ENCODE measurements at regions not wholly inside any gene's neighbourhood (a gene's known extent, or its start where the extent isn't known, plus 50 kb on each side); places are given as distances from the start of the nearest gene placed in this dataset.

DNA sequence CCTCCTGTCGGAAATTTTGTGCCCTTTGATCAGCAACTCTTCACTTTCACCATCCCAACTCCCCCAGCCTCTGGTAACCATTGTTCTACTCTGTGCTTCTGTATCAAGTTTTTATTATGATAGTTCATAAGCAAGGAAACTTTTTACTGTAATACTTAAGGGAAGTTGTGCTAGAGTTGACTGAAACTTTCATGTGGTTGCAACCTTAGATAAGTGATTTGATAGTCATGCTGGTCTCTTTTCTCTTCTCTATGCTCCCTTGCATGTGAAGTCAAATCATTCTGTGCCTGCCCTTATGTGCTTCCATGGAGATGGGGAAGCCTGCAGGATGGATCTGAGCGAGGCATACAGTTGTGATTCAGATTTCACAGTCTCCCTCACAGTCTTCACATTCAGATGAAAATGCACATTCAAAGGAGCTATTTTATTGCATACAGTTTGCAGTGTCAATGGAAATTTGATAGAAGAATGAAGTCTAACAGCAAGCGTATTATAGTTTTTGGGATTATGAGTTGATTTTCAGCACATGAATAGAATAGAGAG is 1428.3 kb upstream of the TENM3 start:
- H3K4me3 Mint-ChIP-seq (ENCODE audit: unreplicated experiment): no peak overlapping the region
- no peak for DNase-seq (ENCODE audit: extremely low spot score, unreplicated experiment)

DNA sequence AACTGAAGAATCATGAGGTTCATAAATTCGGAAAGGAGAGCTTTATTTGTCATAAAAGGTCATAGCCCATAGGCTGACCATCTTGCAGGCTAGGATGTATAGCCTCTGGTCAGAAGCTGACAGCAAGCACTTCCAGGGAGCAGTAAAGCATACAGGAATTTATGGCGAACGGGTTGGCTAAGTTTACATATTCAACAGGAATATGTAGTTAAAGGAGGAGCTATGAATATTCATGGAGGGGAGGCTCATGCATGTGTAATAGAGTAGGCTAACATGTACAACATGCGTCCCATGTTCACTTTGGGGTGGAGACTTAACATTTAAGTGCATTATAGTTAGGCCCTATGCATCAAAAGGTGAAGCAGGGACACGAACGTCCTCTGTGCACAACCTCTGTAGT is 1425.7 kb upstream of the TENM3 start:
- H3K27ac Mint-ChIP-seq (ENCODE audit: unreplicated experiment): no peak overlapping the region
- peaks cover 2% of the 10 kb centered on the region for H3K4me1 Mint-ChIP-seq (ENCODE audit: unreplicated experiment)
- H3K9me3 Mint-ChIP-seq (ENCODE audit: unreplicated experiment): no peaks in the 10 kb centered on the region
- DNase-seq (ENCODE audit: extremely low spot score, unreplicated experiment): no peak
- peaks cover 5% of the 10 kb centered on the region for H3K27me3 Mint-ChIP-seq (ENCODE audit: unreplicated experiment)
- H3K4me3 Mint-ChIP-seq (ENCODE audit: unreplicated experiment): no peak overlapping the region
- H3K36me3 Mint-ChIP-seq (ENCODE audit: unreplicated experiment): no peaks in the 10 kb centered on the region
- TF ChIP-seq, protein P1, sequence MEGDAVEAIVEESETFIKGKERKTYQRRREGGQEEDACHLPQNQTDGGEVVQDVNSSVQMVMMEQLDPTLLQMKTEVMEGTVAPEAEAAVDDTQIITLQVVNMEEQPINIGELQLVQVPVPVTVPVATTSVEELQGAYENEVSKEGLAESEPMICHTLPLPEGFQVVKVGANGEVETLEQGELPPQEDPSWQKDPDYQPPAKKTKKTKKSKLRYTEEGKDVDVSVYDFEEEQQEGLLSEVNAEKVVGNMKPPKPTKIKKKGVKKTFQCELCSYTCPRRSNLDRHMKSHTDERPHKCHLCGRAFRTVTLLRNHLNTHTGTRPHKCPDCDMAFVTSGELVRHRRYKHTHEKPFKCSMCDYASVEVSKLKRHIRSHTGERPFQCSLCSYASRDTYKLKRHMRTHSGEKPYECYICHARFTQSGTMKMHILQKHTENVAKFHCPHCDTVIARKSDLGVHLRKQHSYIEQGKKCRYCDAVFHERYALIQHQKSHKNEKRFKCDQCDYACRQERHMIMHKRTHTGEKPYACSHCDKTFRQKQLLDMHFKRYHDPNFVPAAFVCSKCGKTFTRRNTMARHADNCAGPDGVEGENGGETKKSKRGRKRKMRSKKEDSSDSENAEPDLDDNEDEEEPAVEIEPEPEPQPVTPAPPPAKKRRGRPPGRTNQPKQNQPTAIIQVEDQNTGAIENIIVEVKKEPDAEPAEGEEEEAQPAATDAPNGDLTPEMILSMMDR (IDR thresholded peaks at IDR 0.05): no peak

More for the DNA sequence above, 1428.3 kb upstream of the TENM3 start:
- H3K27me3 Mint-ChIP-seq (ENCODE audit: unreplicated experiment): peaks cover 2% of the 10 kb centered on the region
- H3K4me1 Mint-ChIP-seq (ENCODE audit: unreplicated experiment): peaks cover 18% of the 10 kb centered on the region
- TF ChIP-seq, protein P1 (IDR thresholded peaks at IDR 0.05): no peak
- no peak overlapping the region for H3K27ac Mint-ChIP-seq (ENCODE audit: unreplicated experiment)
- no peaks in the 10 kb centered on the region for H3K36me3 Mint-ChIP-seq (ENCODE audit: unreplicated experiment)
- no peaks in the 10 kb centered on the region for H3K9me3 Mint-ChIP-seq (ENCODE audit: unreplicated experiment)

DNA sequence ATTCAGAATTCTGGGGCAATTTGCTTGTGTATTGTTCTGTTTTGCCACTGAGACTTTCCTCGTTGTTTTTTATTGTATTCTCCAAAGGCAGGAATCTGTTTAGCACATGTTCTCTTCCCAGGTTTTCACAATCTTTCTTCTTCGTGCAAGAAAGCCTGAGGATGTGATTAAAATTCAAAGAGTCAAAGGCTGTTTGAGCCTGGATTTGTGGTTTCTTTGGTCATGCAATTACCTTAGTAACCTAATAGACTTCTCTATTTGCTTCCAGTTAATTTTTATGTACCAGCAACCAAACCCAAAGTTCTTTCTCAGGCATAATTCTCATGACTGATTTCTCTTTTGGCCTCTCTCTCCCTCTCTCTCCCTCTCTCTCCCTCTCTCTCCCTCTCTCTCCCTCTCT is 1420.1 kb upstream of the TENM3 start:
- peaks cover 5% of the 10 kb centered on the region for H3K9me3 Mint-ChIP-seq (ENCODE audit: unreplicated experiment)
- no peak overlapping the region for H3K27ac Mint-ChIP-seq (ENCODE audit: unreplicated experiment)
- H3K36me3 Mint-ChIP-seq (ENCODE audit: unreplicated experiment): no peaks in the 10 kb centered on the region
- H3K27me3 Mint-ChIP-seq (ENCODE audit: unreplicated experiment): peaks cover 3% of the 10 kb centered on the region
- TF ChIP-seq, protein P1 (IDR thresholded peaks at IDR 0.05): no peak
- DNase-seq (ENCODE audit: extremely low spot score, unreplicated experiment): no peak
- H3K4me1 Mint-ChIP-seq (ENCODE audit: unreplicated experiment): peaks cover 11% of the 10 kb centered on the region
- H3K4me3 Mint-ChIP-seq (ENCODE audit: unreplicated experiment): no peak overlapping the region

DNA sequence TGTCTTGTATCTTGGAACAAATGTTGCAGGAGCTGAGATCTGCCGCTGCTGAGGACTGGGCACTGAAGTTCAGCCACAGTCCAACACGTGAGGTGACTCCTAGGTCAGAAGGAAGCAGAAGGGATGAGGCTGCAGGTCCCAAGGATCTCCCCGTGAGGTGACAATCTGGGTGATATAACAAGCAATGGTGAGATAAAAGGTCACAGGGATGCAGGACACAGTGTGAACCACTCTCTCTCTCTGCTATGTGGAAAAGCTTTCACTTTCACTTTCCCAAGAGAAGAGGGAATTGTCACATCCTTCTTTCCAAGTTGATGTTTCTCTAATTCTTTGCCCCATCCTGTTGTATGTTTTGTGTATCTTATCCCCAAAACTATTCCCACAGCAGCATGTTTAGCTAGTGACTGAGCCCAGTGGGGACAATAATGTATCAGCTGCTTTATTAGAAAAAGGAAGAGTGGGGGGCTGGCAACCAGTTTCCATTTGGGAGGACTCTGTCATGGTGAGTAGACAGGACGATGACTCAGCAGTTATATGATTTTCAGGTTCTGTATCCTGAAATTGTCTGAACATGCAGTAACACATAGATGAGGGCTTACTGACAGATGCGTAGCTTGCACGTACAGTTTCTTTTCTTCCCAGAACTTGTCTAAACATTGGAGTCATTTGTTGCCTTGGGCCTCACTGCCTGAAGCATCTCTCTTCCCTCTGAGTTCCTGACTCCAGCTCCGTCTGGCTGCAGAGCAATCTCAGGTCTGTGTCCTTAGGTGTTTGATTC is 1415.8 kb upstream of the TENM3 start:
- no peaks in the 10 kb centered on the region for H3K36me3 Mint-ChIP-seq (ENCODE audit: unreplicated experiment)
- H3K27me3 Mint-ChIP-seq (ENCODE audit: unreplicated experiment): no peaks in the 10 kb centered on the region
- H3K4me3 Mint-ChIP-seq (ENCODE audit: unreplicated experiment): peak overlapping the region; percentile 30
- H3K27ac Mint-ChIP-seq (ENCODE audit: unreplicated experiment): peak overlapping the region; percentile 81
- DNase-seq (ENCODE audit: extremely low spot score, unreplicated experiment): no peak
- peaks cover 11% of the 10 kb centered on the region for H3K4me1 Mint-ChIP-seq (ENCODE audit: unreplicated experiment)
- TF ChIP-seq, protein P1 (IDR thresholded peaks at IDR 0.05): no peak
- H3K9me3 Mint-ChIP-seq (ENCODE audit: unreplicated experiment): peaks cover 5% of the 10 kb centered on the region

DNA sequence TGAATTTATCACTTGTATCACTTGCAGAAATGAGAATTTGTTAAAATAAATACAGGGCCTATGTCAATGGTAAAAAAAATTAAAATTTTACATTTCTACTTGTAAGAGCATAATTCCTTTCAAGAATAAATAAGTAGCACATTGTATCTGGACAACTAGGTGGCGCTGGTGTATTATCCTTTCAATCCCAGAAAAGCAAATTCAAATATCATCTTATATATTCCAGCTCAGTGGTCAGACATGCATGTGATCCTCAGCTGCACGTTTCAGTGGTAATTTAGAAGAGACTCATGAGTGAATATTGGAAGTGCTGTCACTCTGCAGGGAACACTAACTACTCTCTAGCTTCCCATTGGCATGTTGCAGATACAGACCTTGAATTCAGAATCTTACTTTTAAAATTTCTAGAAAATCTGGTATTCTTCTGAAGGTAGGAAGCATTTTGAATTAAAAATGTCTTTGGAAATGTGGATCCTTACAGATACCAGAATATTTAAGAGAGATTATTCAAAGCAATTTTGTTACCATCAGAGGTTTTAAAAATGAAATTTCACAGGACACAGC is 1414.7 kb upstream of the TENM3 start:
- Mint-ChIP-seq H3K9me3 (ENCODE audit: unreplicated experiment) (peaks cover 5% of the 10 kb centered on the region), H3K4me1 (ENCODE audit: unreplicated experiment) (peaks cover 11% of the 10 kb centered on the region), H3K27ac (ENCODE audit: unreplicated experiment) (no peak overlapping the region), H3K4me3 (ENCODE audit: unreplicated experiment) (no peak overlapping the region), H3K27me3 (ENCODE audit: unreplicated experiment) (no peaks in the 10 kb centered on the region), H3K36me3 (ENCODE audit: unreplicated experiment) (no peaks in the 10 kb centered on the region)
- DNase-seq (ENCODE audit: extremely low spot score, unreplicated experiment): no peak
- TF ChIP-seq, protein P1 (IDR thresholded peaks at IDR 0.05): peak; percentile 82

All from osteocyte (in vitro differentiated cells).